ENCODE measurements at regions not wholly inside any gene's neighbourhood (a gene's known extent, or its start where the extent isn't known, plus 50 kb on each side); places are given as distances from the start of the nearest gene placed in this dataset.
"Not testable (repeated sequence)": the region's sequence is repeated elsewhere in the genome, so short reads cannot be mapped to it uniquely, and the experiment has no call there.

DNA sequence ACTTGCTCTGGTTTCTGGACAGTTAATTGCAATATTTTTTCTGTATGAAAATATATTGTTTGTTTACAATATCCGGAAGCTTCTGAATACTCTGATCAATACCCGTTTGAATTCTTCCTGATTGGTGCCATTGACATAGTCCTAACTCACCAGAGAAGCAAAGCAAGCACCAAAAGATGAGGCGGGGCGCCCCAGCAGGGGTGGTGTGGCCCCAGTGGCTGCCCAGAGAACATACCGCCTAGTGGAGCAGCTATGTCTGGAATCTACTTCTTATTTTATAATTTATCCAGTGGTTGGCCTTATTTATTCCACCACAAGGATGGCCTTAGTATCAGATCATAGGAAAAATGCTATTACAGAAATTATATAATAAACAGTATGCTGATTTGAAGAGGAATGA is 610.7 kb downstream of the JRKL start:
- no peak for DNase-seq (ENCODE audit: low read depth)
- H3K4me3 ChIP-seq (ENCODE audit: control insufficient read depth, low read depth, low read length): no peak overlapping the region
- no peak for TF ChIP-seq CTCF (IDR thresholded peaks at IDR 0.05; ENCODE audit: control insufficient read depth, insufficient read depth, low read depth, low read length, missing control alignments)

DNA sequence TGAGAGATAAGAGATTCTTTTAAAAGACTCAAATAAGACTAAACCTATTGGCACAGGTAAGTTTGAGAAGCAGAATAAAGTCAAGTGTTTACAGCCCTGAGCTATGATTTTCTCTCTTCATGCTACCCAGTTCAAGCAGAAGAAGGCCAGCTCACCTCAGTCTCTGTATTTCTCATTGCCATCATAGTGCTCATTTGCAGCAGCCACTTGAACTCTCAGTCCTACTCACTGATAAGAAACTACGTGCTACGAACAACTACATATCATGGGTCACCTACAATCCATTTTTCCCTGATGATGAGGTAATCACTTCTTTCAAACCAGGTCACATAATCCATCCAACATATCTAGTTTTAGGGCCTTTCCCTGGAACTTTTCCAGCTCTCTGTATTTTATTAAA is 617.5 kb downstream of the JRKL start:
- DNase-seq (ENCODE audit: low read depth): no peak
- H3K4me3 ChIP-seq (ENCODE audit: control insufficient read depth, low read depth, low read length): no peak overlapping the region
- no peak for TF ChIP-seq CTCF (IDR thresholded peaks at IDR 0.05; ENCODE audit: control insufficient read depth, insufficient read depth, low read depth, low read length, missing control alignments)

GRCh38 chr11:97009613-97010012 is 619.8 kb downstream of the JRKL start:
- no peak overlapping the region for H3K4me3 ChIP-seq (ENCODE audit: control insufficient read depth, low read depth, low read length)
- DNase-seq (ENCODE audit: low read depth): no peak
- TF ChIP-seq CTCF (IDR thresholded peaks at IDR 0.05; ENCODE audit: control insufficient read depth, insufficient read depth, low read depth, low read length, missing control alignments): no peak

DNA sequence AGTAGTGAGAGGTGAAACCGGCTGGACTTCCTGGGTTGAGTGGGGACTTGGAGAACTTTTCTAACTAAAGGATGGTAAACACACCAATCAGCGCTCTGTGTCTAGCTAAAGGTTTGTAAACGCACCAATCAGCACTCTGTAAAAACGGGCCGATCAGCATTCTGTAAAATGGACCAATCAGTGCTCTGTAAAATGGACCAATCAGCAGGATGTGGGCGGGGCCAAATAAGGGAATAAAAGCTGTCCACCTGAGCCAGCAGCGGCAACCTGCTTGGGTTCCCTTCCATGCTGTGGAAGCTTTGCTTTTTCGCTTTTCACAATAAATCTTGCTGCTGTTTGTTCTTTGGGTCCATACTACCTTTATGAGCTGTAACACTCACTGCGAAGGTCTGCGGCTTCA is 621.2 kb downstream of the JRKL start:
- H3K4me3 ChIP-seq (ENCODE audit: control insufficient read depth, low read depth, low read length); DNase-seq (ENCODE audit: low read depth): not testable (repeated sequence)

DNA sequence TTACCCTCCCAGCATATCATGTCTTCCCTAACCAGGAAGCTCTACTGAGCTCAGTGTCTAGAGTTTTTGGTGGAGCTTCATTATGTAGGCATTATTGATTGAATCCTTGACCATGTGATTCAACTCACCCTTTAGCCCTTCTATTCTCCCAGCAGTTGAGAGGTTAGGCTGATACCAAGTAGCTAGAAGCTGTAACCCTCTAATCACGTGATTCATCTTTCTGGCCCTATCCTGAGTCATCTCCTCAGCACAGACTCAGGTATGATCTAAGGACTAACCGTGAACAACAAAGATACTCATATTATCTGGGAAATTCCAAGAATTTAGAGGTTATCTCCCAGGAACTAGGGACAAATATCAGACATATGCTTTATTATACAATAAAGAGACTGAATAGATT is 625.5 kb downstream of the JRKL start:
- DNase-seq (ENCODE audit: low read depth): no peak
- no peak for TF ChIP-seq CTCF (IDR thresholded peaks at IDR 0.05; ENCODE audit: control insufficient read depth, insufficient read depth, low read depth, low read length, missing control alignments)
- H3K4me3 ChIP-seq (ENCODE audit: control insufficient read depth, low read depth, low read length): no peak overlapping the region

DNA sequence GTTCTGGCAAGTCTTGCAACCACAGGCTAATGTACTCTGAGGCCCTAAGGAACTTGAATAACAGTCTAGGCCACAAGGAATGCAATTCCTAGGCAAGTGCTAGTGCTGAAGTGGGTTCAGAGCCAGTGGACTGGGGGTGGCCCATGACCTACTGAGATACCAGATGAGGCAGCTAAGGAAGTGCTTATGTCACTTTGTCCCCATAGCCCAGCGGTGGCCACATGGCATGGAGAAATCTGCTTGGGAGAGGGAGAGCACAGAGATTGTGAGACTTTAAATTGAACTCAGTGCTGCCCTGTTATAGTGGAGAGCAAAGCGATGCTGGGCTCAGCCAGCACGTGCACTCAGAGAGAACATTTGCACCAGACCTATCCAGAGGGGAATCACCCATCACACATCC is 629.5 kb downstream of the JRKL start:
- no peak overlapping the region for H3K4me3 ChIP-seq (ENCODE audit: control insufficient read depth, low read depth, low read length)
- DNase-seq (ENCODE audit: low read depth): no peak
- TF ChIP-seq CTCF (IDR thresholded peaks at IDR 0.05; ENCODE audit: control insufficient read depth, insufficient read depth, low read depth, low read length, missing control alignments): no peak

- no peak for DNase-seq (ENCODE audit: low read depth)
- TF ChIP-seq CTCF (IDR thresholded peaks at IDR 0.05; ENCODE audit: control insufficient read depth, insufficient read depth, low read depth, low read length, missing control alignments): no peak
- H3K4me3 ChIP-seq (ENCODE audit: control insufficient read depth, low read depth, low read length): no peak overlapping the region
These were observed 629.9 kb downstream of the JRKL start for GRCh38 chr11:97019754-97020153.
